Stimulated activated CD4-positive, alpha-beta T cell treated with anti-CD3 and anti-CD28 coated beads, Interleukin-1b, Interleukin-23, amount 100 ng/mL, for 1 hour (primary cell): ENCODE measurements at regions not wholly inside any gene's neighbourhood (a gene's known extent, or its start where the extent isn't known, plus 50 kb on each side); places are given as distances from the start of the nearest gene placed in this dataset.

Source experiments
- DNase-seq, 2 donors: peaks; one replicate each; pipeline ENCODE4 v3.0.0-alpha.2; 2020; ENCODE audit warnings: low read depth in 2 of 2

DNA sequence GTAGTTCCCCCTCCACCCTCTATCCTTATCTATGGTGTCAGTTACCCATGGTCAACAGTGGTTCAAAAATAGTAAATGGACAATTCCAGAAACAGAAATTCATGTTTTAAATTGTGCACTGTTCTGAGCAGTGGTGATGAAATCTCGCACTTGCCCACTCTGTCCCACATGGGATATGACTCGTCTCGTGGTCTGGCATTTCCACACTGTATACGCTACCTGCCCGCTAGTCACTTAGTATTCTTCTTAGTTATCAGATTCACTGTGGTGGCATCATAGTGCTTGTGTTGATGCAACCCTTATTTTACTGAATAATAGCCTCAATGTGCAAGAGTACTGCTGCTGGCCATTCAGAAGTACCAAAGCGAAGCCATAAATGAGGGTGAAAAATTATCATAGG is 507.0 kb downstream of the SNAPC1 start:
- no peak for DNase-seq

DNA sequence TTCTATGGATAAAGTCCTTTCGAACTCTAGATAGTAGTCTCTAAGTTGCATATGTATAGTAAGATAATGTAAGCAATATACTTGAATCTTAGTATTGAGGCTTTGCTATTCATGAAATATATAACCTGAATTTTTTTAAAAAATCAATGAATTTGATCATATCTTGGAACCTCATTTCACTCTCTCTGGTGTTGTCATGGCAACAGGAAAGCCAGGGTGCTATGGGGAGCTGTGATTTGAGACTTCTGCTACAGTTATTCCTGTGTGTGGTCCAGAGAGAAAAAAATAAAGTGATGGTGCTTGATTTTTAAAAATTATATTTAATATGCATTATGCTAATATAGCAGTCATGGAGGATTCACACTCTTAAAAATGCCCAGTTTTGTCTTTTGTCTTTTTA is 508.0 kb downstream of the SNAPC1 start:
- no peak for DNase-seq

DNA sequence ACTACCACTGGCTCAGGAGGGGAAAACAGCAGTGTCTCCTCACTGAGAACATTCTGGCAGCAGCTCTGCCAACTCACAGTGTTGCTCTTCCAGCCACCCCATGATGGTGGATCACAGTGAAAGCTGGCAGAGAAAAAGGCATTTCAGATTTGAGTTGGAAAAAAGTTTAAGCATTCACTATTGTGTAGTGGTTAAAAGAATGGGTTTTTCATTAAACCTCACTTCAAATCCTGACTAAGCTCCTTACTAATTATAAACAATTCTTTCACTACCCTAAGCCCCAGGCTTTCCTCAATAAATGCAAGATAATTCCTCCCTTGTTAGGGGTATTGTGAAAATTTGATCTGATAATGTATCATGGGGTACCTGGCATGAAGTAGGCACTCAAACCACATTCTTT is 518.1 kb downstream of the SNAPC1 start:
- no peak for DNase-seq

DNA sequence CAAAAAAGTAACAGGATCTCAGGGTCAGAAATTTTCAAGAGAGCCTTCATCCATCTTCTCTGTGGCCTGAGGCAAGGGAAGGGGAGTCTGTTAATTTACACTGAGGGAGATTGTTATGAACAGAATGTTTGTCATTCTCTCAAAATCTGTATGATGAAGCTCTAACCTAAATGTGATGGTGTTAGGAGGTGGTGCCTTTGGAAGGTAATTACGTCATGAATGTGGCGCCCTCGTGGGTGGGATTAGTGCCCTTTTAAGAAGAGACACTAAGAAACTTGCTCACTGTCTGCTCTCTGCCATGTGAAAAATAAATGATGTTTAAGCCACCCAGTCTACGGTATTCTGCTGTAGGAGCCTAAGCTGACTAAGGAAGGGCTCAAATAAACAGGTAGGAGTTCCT is 521.6 kb downstream of the SNAPC1 start:
- DNase-seq: no peak

DNA sequence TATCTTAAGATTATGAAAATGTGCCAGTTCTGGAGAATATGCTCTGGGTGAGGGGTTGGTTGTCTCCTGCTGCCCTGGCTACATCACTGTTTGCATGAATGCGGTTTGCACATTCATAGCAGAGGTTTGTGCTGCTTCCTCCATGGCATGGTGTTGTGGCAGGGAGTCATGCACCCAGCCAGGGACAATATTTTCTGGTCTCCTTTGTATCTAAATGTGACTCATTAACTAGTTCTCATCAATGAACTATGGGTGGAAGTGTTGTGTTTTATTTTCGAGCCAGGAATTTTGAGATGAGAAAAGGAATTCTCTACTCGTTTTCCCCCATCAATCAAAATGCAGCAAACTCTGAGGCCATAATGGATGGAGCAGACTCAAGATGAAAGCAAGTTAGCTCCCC is 527.3 kb downstream of the SNAPC1 start:
- no peak for DNase-seq

DNA sequence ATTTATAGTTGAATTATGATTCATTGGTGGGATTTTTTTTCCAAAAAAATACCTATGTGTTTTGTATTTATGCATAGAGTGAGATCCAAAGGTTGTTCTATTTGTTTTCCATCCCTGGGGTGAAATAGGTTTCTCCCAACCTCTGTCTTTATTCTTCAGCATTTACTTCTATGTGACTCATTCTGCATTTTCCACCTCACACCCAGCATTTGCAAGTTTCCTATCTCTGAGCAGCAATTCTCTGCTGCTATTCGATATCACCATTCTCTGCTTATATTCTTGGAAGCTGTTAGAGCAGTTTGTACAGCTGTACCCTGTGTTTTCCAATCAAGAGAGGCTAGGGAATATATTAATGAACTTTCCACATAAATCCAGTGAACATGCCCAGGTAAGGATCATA is 538.9 kb downstream of the SNAPC1 start:
- no peak for DNase-seq

DNA sequence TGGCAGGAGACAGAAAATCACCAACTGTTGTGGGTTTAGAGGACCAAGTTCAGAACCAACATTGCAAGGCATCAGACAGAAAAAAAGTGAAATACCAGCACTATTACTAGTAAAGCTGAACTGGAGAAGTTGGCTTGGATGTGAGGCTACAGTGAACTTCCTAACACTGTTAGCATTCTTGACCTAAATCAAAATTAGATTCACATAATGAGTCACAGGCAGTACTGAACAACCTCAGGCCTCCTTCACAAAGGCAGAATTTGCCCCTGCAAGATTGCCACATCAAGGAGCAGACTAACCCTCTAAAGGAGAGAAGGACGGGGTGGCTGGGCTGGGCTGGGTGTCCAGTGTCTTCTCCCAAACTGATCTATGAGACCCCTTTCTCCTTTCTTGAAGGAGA is 539.7 kb downstream of the SNAPC1 start:
- DNase-seq: no peak

DNA sequence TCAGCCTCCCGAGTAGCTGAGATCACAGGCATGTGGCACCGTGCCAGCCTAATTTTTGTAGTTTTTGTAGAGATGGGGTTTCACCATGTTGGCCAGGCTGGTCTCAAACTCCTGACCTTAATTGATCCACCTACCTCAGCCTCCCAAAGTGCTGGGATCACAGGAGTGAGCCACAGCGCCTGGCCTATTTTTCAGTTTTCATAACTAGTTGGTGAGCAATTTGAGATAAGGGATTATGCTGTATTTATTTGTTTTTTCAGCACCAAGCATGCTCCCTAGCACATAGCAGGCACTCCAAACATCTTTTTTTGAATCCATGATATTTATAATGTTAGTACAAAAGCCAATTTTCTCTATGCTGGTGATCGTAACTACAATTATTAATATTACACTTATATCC is 541.2 kb downstream of the SNAPC1 start:
- DNase-seq: no peak

DNA sequence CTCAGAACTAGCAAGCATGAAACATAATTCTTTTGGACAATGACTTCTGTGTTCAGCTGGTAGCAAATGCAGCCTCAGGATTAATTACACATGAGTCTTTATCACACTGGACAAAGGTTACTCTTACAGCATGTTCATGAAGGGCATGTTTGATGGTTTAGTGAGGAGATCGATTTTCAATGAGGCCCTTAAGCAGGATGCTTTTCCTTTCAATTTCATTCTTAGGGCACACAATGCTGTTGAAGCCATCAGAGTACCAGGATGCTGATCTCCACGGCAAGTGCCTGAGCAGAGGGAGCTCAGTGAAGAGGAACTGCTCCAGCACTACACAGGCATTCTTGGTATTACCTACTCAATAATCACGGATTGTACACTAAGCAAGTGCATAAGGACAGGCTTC is 542.0 kb downstream of the SNAPC1 start:
- DNase-seq: no peak

DNA sequence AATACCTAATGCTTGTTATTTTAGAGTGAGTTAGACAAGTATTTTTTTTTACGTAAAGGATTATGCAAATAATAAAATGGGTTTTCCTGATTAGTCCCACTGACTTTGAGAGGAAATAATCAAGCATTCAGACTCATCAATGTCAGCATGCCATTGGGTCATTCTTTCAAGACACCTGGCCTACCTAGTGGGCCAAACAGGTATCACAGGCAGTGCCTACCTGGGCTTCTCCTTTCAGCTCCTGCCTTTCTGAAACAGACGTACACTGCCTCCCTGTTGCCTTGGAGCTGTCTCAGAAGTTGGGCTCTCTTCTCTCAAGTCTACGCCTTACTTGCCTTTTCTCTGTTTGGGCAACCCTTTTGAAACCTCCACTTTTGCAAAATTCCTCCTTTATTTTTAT is 545.6 kb downstream of the SNAPC1 start:
- no peak for DNase-seq

DNA sequence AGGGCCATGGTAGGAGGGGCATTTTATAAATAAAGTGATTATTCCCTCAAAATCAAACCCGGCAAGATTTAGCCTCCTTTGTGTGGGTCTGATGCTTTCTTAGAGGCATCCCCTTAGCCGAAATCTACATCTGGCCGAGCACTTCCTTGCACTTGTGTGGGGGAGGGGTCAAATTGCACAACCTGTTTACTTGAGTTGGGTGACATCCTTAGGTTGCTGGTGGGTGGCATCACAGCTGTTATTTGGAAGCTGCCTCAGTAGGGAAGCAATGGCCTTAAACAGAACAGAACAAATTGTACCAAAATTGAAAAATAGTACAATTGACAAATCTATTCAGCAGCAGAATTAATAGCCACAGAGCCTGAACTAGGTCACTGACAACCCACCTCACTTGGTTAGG is 546.1 kb downstream of the SNAPC1 start:
- no peak for DNase-seq

DNA sequence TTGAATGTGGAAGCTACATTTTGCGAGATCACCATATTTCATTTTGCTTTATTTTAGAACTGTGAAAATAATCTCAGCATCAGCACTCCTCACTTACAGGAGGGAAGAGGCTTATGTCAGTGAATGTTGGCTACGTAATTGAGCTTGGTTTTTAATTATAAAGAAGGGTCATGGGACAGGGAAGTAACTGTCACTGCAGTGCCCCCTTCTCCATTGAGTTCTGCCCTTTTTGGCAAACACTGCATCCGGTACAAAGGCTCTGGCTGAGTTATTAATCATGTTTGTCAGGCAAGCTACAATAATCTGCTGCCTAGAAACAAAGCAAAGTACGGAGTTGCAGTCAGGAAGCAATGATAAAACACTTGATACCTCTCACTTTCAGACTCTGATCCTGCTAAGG is 546.7 kb downstream of the SNAPC1 start:
- no peak for DNase-seq

DNA sequence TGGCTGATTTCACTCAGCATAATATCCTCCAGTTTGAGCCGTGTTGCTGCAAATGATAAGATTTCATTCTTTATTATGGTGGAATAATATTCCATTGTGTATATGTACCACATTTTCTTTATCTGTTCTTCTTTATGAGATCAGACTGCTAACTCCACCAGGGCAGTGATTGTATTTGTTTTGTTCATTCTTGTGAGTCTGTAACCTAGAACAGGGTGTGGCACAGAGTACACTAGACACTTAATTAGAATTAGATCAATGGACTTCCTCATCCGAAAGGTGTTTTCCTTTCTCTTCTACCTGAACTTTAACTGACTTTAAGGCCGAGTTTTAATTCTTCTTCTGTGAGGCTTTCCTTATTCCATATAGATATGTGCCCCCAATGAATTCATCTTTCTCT is 551.0 kb downstream of the SNAPC1 start:
- DNase-seq: no peak

DNA sequence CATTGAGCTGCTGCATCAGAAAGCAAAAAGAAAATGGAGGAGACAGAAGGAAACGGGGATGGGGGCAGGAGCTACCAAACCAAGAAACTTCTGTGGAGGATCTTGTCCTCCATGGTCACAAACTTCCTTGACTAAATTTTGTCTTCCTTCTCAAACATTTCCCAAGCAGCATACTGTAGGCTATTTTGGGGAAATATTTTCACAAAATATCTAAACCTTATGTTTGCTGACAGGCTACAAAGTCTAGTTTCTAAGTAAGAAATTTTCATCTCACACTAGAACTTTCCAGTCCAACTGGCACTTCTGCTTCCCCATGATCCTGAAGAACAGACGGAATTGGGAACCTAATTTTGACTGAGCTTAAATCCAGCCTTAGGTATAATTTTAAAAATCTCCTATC is 552.0 kb downstream of the SNAPC1 start:
- DNase-seq: no peak

DNA sequence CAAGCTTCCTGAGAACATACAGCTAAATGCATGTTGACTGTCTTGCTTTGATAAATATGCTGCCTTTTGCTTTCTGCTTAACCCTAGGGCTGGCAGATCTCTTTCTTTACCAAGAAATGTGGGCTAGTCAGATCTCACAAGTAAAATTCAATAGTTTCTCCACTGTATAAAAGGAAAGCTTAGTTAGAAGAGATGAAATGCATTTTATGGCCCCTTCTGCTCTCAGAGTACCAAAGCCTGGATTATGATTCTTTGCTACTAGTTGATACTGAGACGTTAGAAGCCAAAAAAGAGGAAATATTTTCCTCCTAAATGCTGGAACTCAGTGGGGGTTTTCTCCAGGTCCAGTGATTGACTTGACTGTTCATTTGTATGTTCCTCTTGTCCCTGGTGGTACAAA is 552.7 kb downstream of the SNAPC1 start:
- no peak for DNase-seq

DNA sequence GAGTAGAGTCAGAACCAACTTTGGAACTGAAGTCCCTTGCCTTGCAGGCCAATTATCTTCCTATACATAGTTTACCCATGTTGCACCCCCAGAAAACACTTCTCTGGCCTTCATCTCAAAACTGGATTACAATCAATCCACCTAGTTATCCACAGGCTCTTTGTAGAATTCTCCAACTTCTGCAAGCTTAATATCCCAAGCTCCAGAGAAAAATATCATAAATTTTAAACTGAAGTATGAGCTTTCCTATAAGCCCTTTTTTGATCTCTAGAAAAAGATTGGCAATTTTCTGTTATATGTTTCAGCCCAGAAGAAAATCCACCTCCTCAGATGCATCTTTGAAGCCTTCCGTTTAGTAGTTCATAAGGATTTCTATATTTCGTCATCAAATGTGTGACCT is 553.4 kb downstream of the SNAPC1 start:
- DNase-seq: no peak

DNA sequence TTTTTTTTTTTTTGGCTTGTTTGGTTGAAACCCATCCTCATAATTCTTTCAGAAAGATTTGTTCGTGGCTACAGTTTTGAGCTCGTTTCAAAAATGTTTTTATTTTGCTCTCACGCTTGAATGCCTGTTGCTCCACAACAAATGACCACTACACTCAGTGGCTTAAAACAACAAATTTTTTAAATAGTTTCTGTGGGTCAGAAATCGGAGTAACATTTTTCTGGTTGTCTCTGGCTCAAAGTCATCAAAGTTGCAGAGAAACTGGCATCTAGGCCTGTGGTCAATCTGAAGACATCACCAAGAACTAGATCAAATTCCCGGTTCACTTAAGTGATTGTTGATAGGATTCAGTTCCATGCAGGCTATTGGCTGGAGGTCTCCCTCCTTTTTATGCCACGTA is 560.0 kb downstream of the SNAPC1 start:
- DNase-seq: no peak

DNA sequence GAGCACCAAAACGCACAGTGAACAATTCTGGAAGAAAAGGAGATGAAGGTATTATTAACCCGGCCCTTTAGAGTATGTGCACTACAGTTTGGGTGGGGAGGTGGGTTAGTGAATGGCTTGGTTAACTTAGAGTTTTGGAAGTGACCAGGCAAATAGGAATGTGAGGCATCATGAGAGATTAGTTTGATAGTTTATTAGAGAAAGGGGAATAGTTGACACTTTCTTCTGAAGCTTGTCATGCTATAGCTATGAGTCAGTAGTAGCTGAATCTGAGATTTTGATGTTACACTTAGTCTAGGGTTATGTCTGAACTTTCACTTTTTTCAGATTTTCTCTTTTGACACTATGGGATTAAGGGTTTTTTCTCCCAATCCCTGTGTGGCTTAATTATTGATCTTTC is 567.2 kb downstream of the SNAPC1 start:
- no peak for DNase-seq

DNA sequence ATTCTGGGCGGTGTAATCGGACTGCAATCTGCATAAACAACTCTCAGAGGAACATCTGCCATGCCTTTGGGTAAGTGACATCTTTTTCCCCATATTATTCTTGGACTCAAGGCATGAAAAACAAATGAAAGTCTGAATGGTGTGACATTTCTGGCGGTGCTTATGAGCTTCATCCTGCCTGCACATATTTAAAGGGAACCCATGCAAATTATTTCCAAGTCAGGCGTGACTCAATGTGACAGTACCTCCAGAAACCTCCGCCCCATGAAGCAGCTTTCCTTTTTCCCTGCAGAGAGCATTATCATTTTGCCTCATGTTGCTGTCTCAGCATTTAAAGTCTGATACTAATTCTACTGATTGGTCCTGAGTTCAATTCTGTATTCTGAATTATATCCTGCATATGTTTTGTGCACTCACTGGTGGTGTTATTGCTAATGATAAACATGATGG is 585.4 kb downstream of the SNAPC1 start:
- DNase-seq: no peak

DNA sequence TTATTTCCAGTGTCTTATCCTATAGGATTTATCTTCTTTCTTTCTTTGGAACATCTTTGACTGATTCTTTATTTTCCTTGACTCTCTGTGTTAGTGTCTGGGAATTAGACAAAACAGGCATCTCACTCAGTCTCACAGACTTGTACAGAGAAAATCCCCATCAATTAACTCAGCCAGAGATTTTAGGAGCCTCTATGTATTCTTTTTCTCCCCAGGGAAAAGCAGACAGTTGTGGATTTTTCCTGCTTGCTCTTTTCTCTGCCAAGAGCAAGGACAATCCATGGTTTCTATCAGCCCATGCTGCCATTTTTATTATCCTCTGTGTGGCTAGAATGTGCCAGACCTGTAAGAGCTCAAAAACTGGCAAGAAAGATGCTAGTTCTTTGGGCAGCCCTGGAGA is 595.1 kb downstream of the SNAPC1 start:
- DNase-seq: no peak

DNA sequence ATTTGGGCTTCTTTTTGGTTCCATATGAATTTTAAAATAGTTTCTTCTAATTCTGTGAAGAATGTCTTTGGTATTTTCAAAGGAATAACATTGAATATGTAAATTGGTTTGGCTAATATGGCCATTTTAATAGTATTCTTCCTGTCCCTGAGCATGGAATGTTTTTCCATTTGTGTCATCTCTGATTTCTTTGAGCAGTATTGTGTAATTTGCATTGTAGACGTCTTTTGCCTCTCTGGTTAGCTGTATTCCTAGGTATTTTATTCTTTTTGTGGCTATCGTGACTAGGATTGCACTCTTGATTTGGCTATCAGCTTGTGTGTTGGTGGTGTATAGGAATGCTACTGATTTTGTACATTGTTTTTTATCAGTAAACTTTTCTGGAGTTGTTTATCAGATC is 601.9 kb downstream of the SNAPC1 start:
- DNase-seq: no peak

DNA sequence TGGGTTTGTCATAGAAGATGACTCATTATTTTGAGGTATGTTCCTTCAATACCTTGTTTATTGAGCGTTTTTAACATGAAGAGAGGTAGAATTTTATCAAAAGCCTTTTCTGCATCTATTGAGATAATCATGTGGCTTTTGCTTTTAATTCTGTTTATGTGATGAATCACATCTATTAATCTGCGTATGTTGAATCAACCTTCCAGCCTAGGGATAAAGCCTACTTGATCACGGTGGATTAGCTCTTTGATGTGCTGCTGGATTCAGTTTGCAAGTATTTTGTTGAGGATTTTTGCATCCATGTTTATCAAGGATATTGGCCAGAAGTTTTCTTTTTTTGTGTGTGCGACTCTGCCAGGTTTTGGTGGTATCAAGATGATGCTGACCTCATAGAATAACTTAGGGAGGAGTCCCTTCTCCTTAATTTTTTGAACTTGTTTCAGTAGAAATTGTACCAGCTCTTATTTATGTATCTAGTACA is 602.6 kb downstream of the SNAPC1 start:
- DNase-seq: no peak

DNA sequence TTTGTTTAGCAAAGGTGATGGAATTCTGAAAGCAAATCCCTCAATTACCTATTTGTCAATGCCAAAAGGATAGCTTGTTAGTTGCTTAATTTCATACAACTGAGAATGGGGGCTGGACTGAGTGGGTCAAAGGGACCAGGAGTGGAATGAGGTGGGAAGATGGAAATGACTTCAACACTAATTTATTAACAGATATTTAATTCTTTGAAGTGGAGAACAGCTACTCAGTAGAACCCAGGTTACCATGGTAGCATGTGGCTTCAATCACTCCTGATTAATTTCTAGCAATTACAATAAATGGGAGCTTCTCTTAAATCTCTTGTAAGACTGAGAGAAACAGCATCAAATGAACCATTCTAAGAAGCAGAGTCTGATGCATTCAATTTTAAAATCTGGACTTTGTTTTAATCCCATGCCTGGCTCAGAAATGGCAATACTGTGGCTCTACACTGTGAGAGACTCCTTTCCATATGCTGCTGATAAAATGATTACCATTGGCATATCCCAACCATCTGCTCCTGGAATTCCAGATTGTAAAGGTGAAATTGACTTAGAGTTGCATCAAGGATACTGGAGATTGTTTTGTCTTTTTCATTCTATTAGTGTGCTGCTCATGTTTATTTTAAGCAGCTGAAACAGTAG is 607.8 kb downstream of the SNAPC1 start:
- DNase-seq: no peak

DNA sequence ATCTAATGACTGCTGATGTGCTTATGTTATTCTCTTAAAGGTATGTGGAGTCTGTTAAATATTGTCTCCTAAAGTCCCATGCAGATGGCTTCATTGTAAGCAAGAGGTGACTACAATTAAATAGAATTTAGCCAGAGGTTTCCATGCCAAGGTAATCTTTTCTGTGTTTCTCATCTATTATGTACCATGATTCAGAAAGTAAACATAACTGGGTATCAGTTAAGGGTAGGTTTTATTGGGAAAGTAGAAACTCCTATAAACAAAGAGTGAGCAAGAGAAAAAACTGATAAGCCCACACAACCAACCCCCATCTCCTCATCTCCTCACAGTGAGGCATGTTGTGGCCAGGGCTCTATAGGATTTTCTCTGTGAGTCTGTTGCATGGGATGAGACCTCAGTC is 611.7 kb downstream of the SNAPC1 start:
- DNase-seq: no peak
